HG03457 (cell line): ENCODE measurements at regions not wholly inside any gene's neighbourhood (a gene's known extent, or its start where the extent isn't known, plus 50 kb on each side); places are given as distances from the start of the nearest gene placed in this dataset.
"Not testable (repeated sequence)": the region's sequence is repeated elsewhere in the genome, so short reads cannot be mapped to it uniquely, and the experiment has no call there.

Experiments used
- ATAC-seq: cut with Tn5 transposase; IDR thresholded peaks from one replicate; pipeline ENCODE4 v1.9.1; 2021; ENCODE audit warnings: moderate number of reproducible peaks; ENCODE audit not compliant: unreplicated experiment

DNA sequence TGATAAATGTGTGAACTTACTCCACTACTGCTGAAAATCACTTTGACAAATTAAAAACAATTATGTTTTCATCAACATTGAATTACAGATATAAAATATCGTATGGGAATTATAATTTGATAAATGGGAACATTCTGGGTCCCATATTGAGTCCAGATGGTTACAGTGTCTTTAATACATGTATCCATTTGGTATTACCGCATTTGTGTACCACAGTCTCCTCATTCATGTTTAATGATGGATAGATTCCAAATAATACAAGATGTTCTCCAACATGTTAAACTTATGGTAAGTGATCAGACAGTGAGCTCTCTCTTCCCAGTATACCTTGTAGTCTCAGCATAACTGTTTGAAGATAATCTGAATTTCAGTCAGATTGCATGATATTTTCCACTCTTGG lies 1706.8 kb upstream of the PCDH7 start:
- no peak for ATAC-seq

DNA sequence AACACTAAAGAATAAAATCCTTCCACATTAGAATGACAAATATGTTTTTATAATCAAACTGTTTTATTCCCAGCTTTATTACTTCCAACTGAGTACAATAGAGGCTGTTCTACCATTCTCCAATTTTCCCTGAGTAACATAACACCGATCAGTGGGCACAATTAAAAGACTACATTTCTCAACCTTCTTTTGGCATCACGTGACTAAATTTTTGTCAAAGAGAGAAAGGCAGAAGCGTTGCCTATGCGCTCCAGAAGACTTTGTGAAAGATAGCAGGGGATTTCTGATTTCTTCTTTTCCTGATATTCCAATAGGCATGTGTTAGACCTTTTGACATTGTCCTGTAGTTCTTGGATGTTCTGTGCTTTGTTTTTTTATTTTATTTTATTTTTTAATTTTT lies 1705.6 kb upstream of the PCDH7 start:
- ATAC-seq: no peak

GRCh38 chr4:29033703-29034102 lies 1686.5 kb upstream of the PCDH7 start:
- no peak for ATAC-seq

GRCh38 chr4:29037501-29037900 lies 1682.7 kb upstream of the PCDH7 start:
- no peak for ATAC-seq

DNA sequence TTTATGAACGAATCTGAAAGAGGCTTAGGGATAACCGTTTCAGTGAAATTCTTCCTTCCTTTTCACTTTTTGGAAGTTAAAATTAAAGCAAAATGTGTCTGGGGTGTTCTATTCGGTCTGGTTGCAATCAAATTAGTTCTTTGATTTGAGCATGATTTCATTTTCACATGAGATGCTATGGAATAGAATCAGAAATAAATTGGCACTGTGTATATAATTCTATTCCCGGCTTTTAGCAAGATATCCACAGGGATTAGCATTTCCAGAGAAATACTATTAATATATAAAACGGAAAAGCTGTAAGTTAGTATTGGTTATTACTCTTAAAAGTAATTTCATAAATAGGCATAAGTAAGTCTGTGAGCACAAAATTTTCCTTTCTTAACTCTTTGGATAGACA lies 1676.8 kb upstream of the PCDH7 start:
- no peak for ATAC-seq

- no peak for ATAC-seq
These were observed 1674.0 kb upstream of the PCDH7 start for GRCh38 chr4:29046186-29046585.

DNA sequence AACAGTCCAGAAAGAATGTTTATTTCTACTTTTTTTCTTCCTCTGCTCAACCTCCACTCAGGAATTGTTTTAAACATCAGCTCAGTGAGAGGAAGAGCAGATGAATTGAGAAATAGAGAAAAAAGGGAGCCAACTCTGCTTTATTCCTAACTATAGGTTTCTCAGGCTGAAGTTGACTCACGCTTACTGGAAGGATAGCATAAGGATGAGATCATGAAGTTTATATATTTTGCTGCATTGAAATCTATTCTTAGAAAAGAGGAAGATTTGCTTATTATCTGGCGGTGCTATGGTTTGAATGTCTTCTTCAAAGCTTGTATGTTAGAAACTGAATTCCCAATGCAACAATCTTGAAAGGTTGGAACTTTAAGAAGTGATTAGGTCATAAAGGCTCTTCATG lies 1673.4 kb upstream of the PCDH7 start:
- no peak for ATAC-seq

GRCh38 chr4:29047341-29048041 lies 1672.7 kb upstream of the PCDH7 start:
- ATAC-seq: no peak

GRCh38 chr4:29051381-29051965 lies 1668.7 kb upstream of the PCDH7 start:
- ATAC-seq: no peak

- ATAC-seq: no peak
These were observed 1667.9 kb upstream of the PCDH7 start for GRCh38 chr4:29052266-29052665.

GRCh38 chr4:29058531-29058930 lies 1661.6 kb upstream of the PCDH7 start:
- no peak for ATAC-seq

DNA sequence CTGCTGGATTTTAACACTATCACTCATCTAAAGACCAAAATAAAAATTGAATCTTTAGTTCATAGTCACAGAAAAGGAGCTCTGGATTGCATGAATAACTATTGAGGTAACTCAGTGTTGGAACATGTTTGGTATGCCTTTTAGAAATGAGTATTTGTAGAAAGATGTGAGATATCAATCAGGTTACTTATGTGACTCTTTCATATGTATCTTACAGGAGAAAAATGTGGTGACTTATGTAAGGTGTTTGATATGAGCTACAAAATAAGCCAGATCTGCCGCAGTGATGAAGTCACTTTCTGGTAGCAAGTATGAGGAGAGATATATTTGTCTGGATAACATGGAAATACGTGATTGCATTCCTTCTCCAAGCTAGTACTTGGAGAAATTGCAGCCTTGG lies 1653.3 kb upstream of the PCDH7 start:
- ATAC-seq: no peak

DNA sequence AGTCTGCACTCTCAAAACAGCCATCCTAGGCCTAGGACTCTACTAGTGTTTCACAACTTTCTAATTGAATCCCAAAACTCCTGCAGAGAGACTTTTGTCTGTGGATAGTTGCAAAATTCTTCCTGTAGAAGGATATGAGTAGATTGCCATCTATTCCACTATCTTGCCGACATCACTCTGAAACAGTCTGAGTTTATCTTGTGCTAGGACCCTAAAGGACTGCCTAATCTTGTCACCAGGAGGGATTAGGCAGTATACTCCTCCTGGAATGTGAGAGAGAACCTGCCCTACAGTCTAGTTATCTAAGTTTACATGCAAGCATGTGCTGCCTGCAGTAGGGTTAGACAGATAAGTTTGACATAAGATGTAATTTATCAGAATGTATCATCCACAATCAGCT lies 1646.6 kb upstream of the PCDH7 start:
- no peak for ATAC-seq

- ATAC-seq: no peak
These were observed 1644.8 kb upstream of the PCDH7 start for GRCh38 chr4:29075366-29075765.

DNA sequence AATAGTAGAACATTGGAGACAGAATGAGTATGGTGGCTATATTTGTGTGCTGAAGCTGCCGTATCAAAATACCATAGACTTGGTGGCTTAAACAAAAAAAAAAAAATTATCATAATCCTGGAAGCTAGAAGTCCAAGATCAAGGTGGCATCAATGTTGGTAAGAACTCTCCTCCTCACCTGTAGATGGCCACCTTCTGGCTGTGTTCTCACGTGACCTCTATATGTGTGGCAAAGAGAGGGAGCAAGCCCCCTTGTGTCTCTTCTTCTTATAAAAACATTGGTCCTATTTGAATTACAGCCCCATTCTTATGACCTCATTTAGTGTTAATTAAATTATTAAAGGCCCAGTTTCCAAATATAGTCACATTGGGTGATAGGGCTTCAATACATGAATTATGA lies 1640.9 kb upstream of the PCDH7 start:
- no peak for ATAC-seq

- no peak for ATAC-seq
These were observed 1638.8 kb upstream of the PCDH7 start for GRCh38 chr4:29081234-29081955.

- ATAC-seq: no peak
These were observed 1637.5 kb upstream of the PCDH7 start for GRCh38 chr4:29082684-29083083.

GRCh38 chr4:29085748-29086147 lies 1634.4 kb upstream of the PCDH7 start:
- no peak for ATAC-seq

DNA sequence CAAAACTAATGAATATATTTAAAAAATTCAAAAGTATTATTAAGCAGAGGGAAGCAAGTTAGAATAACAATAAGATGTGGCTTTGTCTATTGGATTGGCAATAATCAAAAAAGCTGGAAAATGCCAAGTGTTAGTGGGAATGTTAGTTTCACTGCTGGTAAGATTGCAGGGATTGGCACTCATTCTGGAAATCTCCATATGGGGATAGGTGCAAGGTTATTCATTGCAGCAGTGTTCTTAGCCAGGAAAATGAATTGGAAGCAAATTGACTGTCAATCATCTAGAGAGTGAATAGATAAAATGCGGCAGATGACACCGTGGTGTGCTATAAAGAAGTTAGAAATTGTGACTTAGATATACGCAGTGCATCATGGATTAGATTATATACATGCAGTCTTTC lies 1615.5 kb upstream of the PCDH7 start:
- no peak for ATAC-seq

GRCh38 chr4:29113960-29114359 lies 1606.2 kb upstream of the PCDH7 start:
- no peak for ATAC-seq

DNA sequence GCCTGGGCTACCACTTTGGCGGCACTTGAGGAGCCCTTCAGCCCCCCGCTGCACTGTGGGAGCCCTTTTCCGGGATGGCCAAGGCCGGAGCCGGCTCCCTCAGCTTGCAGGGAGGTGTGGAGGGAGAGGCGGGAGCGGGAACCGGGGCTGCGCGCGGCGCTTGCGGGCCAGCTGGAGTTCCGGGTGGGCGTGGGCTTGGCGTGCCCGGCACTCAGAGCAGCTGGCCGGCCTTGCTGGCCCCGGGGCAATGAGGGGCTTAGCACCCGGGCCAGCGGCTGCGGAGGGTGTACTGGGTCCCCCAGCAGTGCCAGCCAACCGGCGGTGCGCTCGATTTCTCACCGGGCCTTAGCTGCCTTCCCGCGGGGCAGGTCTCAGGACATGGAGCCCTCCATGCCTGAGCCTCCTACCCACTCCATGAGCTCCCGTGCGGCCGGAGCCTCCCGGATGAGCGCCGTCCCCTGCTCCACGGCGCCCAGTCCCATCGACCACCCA lies 1602.9 kb upstream of the PCDH7 start:
- ATAC-seq: not testable (repeated sequence)

DNA sequence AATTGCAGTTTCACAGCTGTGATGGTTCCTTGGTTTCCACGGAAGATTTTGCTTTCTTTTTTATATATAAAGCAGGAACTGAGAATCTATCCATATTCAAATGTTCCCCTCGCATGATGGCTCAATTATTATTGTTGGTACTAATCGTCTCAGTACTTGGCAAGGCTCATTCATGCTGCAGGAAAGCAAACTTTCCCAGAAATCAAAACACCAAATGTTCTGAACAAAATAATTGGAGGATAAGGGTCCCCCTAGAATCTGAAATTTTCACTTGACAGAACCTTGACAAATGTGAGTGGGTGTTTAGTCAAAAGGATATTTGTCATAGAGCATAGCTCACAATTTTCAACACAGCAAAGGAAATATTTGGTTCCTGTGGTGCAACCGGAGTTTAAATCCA lies 1598.6 kb upstream of the PCDH7 start:
- ATAC-seq: no peak
